ENCODE measurements at regions not wholly inside any gene's neighbourhood (a gene's known extent, or its start where the extent isn't known, plus 50 kb on each side); places are given as distances from the start of the nearest gene placed in this dataset.

- H3K27me3 ChIP-seq (ENCODE audit: control insufficient read depth in 2 of 2, insufficient read depth in 2 of 2, low read length in 2 of 2) = no peaks in the 10 kb centered on the region
- no peaks in the 10 kb centered on the region for H3K79me2 ChIP-seq (ENCODE audit: control insufficient read depth, insufficient read depth, low read length)
- H3K4me3 ChIP-seq = no peak overlapping the region
- BruUV-seq (replicated peaks) = no TSS peak
- TF ChIP-seq DACH1 (IDR thresholded peaks at IDR 0.05; ENCODE audit: partially characterized antibody) (no peak), CBFA2T2 (conservative IDR thresholded peaks at IDR 0.05) (no peak), SETDB1 (IDR thresholded peaks at IDR 0.05; ENCODE audit: low read length) (no peak), EZH2 (IDR thresholded peaks at IDR 0.05; ENCODE audit: borderline replicate concordance, low read depth, low read length) (no peak), ZBTB5 (IDR thresholded peaks at IDR 0.05) (no peak), MTF1 (CRISPR knock-in tag; IDR thresholded peaks at IDR 0.05; ENCODE audit: borderline replicate concordance) (no peak), NRF1 (conservative IDR thresholded peaks at IDR 0.05 in 1 of 2, IDR thresholded peaks at IDR 0.05 in 1 of 2) (no peak), CREB3L1 (IDR thresholded peaks at IDR 0.05; ENCODE audit: borderline replicate concordance, low read depth) (no peak), BMI1 (IDR thresholded peaks at IDR 0.05; ENCODE audit: low read length) (no peak), E2F5 (CRISPR knock-in tag; IDR thresholded peaks at IDR 0.05) (no peak), POLR2AphosphoS5 (IDR thresholded peaks at IDR 0.05; ENCODE audit: control insufficient read depth, insufficient read depth, low read depth, low read length) (no peak), ZFP1 (CRISPR knock-in tag; IDR thresholded peaks at IDR 0.05) (no peak), ZBTB2 (IDR thresholded peaks at IDR 0.05) (no peak)
- H3K4me1 ChIP-seq (replicated peaks in 1 of 2; ENCODE audit: control insufficient read depth in 2 of 2, insufficient read depth in 2 of 2, low read length in 2 of 2) = no peaks in the 10 kb centered on the region
- POLR2A ChIA-PET = no interaction called here
- H2AFZ ChIP-seq (ENCODE audit: low read depth, low read length) = no peak overlapping the region
- H3K27ac ChIP-seq (ENCODE audit: extremely low read depth, low read depth, low read length) = no peak overlapping the region
- intact Hi-C loops (cut with micrococcal nuclease) (no loop called here), in situ Hi-C loops (cut with MboI) (no loop called here)
- ATAC-seq (no peak), DNase-seq (ENCODE audit: extremely low read depth in 1 of 4, low spot score in 3 of 4) (no peak), FAIRE-seq (no peak)
- no peak overlapping the region for H3K4me2 ChIP-seq (ENCODE audit: insufficient read depth, low read length)
- no peaks in the 10 kb centered on the region for H3K36me3 ChIP-seq (ENCODE audit: control insufficient read depth, insufficient read depth, low read length)
- H4K20me1 ChIP-seq (replicated peaks; ENCODE audit: control insufficient read depth, insufficient read depth, low read length) = no peaks in the 10 kb centered on the region
- H3K9me1 ChIP-seq (ENCODE audit: control insufficient read depth, insufficient read depth, low read length) = no peaks in the 10 kb centered on the region
- no peak overlapping the region for H3K9ac ChIP-seq (ENCODE audit: insufficient read depth in 1 of 2, low read depth in 2 of 2, low read length in 2 of 2)
- WGBS (ENCODE audit: insufficient coverage, low coverage, missing lambda C conversion rate) = 0% methylated on average over 1 of the region's 1 CpG
- H3K9me3 ChIP-seq (replicated peaks; ENCODE audit: control insufficient read depth, insufficient read depth, low read depth, low read length) = no peaks in the 10 kb centered on the region
- CTCF ChIA-PET (ENCODE audit: low intra/inter-chr PET ratio) = no interaction called here
Measured at GRCh38 chr13:68473834-68474326, 1243.7 kb upstream of the PCDH9 start.

All from K562 (cell line).